Kidney glomerular epithelial cell (primary cell): ENCODE measurements at regions not wholly inside any gene's neighbourhood (a gene's known extent, or its start where the extent isn't known, plus 50 kb on each side); places are given as distances from the start of the nearest gene placed in this dataset.

Source experiments
- DNase-seq: peaks from one replicate; lab custom pipeline; 2025; lab: John Stamatoyannopoulos, UW

DNA sequence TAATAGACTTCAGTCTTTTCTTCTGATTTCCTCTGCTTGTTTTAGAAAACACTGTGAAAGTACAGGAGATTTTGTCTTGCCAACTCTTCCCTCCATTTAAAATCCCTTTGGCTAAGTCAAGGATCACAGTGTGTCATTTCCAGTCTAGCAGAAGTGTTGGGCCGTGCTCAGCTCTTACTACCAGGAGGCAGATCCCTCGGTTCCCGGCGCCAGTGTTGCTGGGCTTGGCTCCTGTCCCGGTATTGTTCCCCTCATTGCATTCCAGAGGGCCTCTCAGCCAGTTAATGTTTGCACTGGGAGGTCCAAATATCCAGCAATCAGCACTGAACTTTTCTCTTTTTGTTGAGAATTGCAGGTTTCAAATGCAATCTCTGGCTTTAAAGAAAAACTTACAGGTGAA, 612.1 kb upstream of the MGMT start:
- DNase-seq, result peak; percentile 84

DNA sequence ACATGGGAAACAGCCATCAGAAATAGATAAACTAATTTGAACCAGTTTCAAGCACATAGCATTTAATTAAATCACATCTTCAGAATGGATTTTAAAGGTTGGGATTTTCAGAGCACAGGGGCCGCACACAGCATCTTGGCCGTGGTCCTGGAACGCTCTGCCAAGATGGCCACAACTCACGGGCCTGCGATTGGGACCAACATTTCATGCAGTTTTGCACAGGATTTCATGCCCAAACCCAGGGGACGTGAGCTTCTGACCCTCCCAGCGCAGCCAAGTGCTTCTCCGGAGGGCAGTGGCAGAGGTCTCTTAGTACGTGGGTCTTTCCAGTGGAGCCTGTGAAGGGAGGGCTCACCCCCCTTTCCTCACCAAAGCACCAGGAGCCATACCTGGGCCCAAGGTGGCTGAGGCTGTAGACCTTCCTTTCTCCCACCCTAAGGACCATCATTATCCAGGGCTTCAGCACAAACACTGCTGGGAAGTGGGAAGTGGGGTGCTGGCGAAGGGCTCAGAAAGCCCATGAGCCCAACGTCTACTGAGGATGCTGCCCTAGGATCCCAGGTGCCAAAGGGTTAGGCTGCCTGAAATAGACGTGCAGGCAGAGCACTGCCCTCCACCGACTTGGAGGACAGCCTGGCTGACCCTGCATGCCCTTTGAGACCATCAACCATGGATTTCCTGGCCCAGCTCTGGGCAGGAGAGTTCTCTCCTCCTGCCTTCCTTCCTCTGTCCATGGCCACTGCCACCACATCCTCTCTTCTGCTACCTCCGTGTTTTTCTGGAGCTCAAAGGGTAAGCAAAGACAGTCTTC, 611.2 kb upstream of the MGMT start:
- DNase-seq, result no peak

DNA sequence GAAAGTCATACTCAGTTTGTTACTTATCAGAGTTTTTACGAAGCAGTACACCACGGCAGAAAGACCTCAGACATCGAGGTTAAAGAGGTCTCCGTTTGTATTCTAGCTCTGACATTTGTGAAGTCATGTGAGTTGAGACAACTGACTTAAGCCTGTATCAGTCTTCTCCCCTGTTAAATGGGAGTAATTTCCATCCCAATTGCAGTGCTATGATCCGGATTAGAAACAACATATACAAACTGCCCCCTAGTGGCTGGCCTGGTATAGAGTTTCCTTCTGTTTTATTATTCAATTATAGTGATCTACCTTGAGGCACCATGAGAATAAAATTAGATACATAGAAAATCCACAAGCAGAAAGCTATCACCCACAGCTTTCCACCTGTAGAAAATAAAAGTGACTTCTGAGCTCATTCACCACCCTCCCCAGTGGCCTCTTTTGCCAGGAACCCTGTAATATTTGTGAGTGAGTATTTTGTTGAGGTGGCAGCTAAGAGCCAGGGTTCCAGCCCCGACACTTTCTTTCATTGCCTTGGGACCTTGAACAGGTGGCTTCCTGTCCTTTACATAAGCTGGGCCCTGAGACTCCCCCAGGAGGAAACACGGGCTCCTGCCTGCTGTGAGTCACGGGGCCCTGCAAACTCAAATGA, 607.2 kb upstream of the MGMT start:
- no peak for DNase-seq

DNA sequence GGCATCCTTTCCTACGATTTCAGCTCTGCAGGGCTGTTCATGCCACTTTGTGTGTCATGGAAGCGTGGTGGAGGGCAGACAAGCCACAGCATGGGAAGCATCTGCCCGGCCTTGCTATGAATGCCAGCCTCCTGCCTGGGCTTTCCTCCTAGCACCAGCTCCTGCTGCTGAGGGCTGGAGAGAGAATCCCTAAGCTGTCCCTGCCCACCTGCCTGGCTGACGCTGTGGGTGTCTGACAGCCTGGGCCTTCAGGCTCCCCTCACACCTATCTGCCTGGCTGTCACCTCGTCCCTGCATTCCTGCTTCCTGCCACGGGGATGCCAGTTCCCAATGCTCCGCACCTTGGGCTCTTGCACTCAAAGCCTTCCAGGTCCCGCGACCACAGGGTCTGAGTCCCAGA, 606.5 kb upstream of the MGMT start:
- DNase-seq, result no peak

DNA sequence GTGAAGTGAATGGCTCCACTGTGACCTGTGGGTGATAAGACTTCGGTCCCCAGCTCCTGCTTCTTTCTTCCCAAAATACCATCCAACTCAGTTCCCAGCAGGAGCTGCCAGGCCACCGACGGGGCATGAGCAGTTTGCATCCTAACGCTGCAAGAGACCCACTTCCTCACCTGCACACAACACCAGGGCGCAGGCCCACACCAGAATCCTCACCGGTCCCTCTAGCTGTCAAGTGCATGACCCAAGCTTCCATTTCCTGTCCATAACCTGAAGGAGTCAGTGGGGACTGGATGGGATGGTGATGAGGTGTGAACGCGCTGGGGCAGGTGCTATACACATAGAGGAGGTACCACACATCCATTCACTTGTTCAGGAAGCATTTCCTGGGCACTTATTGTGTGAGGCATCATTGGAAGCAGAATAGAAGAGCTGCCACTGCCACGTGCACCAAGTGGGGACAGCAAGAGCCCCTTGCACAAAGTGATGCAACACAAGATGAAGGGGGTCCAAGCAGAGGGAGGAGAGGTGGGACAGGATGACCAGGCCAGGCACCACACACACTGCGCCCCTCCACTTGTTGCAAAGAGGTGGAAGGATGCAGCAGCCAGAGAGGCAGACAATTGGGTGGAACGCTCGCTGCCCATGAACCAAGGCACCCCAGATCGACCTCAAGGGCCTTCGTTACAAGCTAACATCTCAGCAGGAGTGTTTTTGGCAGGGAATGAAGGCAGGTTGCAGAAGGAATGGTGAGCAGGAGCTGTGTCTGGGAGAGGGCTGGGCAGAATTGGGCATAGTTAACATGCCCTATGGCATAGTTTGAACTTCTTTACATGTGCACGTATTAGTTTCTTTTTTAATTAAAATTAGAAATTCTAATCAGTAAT, 605.8 kb upstream of the MGMT start:
- DNase-seq, result no peak

DNA sequence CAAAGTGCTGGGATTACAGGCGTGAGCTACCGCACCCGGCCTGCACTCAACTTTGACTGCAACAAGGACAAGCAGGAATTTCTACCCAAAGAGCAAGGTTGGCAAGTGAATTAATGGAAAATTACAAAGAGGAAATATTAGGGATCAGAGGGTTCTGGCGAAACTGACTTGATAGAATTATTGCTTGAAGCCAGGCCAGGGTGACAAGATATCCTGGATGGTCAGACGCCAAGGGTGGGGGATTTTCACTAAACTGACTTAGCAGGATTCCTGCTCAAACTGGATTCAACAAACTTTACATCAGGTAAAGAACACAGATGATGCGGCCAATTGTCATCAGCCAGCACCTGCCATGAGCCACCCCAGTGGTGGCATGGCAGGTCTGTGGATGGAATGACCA, 603.6 kb upstream of the MGMT start:
- no peak for DNase-seq

DNA sequence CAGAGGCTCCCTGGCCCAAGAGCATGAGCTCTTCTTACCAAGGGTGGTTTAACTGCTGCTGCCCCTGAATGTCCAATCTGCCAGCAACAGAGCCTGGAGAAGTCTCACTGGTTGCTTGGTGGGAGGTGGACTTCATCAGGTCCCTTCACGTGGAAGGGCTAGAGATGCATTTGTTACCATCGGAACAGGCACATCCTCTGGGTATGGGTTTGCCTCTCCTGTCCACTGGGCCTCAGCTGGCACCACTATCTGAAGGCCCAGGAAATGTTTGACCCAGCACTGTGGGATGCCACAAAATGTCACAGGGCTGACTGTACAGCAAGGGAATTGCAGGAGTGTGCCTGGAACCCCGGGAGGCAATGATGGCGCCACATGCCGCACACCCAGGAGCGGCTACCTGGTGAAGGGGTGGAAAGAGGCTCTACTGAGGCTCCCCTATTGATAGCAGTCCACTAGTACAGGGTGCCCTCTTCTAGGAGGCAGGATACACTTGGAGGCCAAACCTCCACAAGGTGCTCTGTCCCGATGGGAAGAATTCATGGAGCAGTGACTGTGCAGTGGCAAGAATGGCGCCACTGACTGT, 603.1 kb upstream of the MGMT start:
- no peak for DNase-seq

DNA sequence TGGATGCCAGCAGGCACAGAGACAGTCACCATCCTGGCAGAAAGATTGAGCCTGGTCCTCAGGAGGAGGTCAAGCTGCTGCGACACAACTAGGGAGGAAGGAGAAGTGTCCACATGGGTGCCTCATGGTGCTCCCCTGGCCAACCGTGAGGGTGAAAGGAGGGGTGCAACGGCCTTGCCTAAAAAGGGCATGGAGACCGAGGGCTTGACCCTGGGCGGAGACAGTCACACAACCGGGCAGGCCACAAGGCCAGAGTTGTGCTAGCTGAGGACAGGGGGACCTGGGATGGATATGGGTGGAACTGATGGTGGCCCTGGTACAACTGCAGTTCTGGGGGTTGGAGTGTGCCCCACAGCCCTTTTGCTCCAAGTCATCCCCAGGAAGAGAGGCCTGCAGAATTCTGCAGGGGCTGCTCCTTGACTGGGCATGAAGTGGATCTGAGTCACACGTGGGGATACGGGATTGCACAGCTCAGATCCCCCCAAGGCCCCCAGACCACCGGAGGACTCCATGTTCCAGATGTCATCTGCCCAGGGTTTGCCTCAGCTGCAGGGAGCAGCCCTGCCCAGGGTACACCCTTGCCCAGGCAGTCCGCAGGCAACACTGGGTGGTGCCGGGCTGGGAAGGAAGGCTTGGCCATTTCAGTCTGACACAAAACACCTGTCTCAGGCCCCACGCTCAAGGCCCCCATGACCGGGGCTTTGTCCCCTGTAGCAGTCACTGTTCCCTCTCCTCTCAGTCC, 602.3 kb upstream of the MGMT start:
- no peak for DNase-seq

DNA sequence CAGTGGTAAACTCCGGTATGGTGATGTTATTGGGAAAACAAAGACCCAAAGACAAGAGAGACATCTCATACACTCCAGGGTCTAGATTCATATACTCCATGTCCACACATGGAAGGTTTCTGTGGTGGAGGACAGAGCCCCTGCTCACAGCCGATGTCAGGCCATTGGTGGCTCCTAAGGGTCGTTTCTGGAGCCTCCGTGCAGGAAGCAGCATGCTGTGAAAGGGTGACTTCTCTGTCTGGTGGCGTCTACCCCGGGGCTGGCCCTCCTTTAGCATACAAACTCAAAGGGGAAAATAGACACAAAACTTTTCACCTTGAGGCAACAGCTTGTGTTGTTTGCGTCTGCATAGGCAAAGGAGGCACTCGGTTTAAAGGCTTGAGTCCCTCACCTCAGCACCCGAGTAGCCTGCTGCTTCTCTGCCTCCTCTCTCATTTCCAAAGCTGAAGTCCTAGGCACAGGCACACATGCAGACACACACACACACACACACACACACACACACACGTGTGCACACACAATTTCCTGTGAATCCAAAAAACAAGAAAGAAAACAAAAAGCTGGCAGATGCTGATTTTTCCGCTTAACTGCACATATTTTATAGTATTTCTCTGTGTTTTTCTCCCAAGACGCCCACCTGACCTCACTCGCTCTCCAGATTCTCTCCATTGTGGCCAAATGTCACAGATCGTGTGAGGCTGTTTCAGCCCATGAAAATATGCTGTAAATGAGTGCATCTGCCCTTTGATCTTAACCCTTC, 601.4 kb upstream of the MGMT start:
- DNase-seq, result no peak

DNA sequence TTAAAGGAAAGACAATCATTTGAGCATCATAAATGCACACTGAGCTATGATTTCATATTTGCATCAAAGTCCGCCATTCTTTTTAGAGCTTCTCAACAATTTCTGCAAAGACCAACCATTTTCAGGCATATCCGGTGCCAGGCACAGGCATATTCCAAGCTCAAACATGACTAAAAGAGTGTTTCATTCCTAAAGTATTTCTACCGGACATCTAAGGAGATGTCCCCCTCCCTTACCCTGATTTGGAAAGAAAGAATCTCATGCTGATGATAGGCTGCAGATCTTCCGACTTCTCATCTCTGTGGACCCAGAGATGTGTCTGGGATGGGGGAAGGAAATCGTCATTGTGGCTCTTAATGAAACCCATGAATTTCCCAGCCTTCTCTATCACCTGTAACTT, 600.5 kb upstream of the MGMT start:
- no peak for DNase-seq

DNA sequence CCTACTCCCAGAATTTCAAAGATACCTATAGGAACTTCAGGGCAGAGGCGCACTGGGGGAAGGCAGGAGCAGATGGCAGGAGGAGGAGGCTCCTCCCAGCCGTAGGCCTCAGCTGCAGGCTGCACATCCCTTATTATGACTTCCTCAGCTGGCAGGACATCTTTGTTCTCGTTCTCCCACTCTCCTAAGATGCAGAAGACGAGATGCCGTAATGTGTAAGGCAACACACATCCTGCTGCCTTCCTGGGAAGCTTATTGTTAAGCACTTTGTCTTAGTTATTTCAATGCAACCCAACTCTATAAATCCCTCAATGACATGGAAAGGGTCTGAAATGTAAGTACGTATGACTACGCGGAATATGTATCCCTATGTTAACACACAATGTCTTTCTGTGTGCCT, 599.8 kb upstream of the MGMT start:
- no peak for DNase-seq

DNA sequence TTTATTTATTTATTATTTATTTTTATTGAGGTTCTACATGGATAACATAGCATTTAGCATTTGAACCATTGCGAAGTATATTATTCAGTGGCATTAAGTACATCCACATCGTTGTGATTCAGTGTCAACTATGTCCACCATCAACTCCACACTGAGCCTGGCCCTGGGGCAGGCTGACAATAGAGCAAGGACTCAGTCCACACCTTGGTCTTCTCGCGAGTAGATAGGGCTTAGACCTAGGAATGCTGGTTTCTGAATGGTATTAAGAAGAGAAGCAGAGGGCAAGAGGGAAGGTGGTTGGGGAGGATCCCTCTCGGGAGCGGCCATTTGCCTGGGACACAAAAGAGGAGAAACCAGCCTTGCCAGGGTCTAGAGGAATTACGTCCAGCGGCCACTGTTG, 599.2 kb upstream of the MGMT start:
- DNase-seq, result no peak

DNA sequence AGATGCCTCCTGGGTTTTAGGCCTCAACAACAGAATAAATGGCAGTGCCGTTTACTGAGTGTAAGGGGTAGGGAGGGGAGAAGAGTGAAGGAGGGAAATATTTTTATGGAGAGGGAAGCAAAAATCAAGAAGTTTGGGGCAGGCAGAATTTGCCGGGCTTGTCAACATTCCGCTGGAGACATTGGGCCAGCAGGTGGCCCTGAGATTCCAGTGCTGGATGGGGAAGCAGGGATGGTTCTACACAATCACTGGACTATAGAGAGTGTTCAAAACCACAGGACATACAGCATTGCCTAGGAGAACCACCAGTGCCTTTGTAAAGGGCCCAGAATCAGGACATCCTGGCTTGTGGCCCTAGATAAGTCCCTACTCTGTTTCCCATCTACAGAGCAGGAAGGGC, 598.6 kb upstream of the MGMT start:
- no peak for DNase-seq

DNA sequence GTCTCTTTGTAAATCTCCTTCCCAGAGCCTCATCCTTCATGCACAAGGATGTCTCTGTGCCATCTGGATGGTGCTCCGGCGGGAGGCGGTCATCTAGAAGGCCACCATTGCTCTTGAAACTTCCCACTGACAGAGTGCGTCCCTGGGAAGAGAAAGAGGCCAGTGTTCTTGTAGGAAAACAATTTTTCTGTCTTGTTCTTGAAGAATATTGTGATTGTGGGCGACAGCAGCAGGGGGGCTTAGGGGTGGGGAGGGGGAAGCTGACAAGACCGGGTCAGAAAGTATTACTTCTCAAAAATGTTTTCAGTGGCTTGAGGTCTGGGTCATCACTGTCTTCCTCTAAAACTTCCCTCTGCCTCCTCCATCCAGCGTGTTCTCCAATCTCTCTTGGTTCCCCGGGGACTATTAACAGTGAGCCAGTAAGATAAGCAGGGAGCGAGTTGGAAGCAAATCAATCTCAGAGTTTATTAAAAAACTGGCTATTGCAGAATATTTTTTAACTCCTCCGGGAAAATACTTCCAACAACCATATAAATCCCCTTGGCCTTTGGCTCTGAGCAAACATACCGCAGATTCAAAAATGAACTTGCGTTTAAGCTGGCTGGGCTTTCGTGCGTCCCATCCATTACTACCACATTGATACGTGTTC, 597.8 kb upstream of the MGMT start:
- no peak for DNase-seq

DNA sequence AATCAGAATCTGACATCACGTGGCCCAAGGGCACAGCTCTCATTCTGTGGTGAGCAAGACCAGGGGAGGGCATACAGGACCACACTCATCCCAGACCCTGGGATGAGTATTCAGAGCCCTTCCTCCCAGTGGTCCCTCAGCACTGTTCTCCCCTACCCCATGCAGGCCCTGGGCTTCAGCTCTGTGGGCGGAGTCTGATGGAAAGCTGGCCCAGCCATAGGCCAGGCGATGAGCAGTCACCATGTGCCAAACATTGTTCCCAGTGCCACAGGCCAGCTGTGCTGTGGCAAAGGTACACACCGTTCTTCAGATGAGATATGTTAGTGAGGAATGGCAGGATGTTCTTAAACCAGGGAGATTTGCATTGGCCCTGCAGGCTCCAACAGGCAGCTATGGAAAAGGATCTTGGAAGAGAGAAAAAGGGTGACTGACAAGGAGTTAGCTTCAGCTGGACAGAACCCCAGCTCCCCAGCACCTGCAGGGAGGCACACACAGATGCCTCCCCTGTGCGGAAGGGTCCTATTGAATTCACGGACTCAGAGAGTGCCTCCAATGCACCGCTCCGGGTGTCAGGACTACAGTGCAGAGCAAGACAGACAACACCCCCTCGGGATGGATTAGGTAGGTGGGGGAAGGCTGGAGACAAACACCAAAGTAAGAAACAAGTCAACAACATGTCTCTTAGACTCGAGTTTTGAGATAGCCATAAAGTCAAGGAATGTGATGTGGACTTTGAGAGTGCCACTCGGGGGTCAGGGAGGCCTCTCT, 596.0 kb upstream of the MGMT start:
- DNase-seq, result no peak

DNA sequence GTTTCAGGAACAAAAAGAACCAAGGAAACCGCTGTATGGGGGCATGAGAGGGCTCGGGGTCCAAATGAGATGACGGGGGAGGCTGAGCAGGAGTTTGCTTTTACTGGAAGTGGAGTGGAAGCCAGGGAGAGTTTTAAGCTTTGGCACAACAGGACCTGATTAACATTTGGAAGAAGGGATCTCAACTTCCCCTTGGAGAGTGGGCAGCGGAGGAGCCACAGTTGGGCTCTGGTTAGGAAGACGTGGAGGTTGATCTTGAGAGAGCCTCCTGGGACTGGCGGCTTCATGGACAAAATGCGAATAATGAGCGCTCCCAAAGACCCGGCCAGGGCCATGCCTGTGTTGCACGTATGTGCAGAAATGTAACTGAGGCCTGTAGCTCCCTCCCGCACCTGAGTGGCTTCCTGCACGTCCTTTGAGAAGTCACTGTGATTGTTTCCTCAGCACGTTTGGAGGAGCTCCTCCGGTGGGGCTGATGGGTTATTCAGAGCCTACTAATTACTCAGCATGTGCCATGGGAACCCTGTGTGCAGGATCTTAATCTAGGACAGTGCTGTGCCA, 595.3 kb upstream of the MGMT start:
- DNase-seq, result no peak

DNA sequence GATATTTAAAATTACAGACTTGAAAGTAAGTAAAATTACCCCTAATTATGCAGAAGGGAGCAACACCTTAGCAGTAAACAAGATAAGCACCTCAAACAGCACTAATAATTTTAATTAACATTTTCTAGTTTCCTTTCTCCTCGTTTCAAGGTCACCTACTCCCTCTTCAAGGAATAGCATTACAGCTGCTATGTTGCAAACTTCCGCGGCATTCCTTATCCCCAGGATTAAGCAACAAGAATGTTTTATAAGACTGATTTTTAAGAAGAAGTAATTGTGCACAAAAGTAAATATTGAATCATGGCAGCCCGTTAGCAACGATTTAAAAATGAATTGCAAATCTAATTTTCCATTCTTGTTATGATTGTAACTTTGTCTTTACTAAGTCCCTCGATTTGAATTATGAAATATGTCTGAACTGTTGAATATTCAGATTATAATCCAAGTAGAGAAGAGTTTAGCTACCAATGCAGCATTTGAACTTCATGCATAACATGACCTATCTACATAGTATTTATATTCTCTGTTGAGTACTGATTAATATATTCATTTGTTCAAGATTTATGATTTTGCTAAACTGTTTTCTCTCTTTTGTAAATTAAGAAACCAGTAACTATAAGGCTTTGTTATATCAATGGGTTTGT, 593.5 kb upstream of the MGMT start:
- DNase-seq, result no peak

DNA sequence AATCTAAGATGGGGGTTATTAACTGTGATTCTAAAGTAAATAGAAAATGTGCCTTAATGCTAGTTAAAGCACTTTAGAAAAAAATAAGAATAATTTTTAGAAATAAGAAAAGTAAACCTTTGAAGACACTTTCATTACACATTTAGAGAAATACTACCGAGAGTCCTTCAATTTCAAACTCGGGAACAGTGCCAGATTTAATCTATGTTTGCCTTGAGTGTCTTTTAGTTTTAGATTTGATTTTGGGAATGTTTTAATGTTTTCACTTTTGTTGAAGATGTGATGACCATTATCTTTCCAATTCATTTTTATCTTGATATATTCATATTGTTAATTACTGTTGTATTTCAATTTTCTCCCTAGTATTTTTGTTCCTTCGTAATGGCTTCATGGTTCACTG, 592.7 kb upstream of the MGMT start:
- no peak for DNase-seq
